GM12892 (cell line): ENCODE measurements at regions not wholly inside any gene's neighbourhood (a gene's known extent, or its start where the extent isn't known, plus 50 kb on each side); places are given as distances from the start of the nearest gene placed in this dataset.

Experiments
- POLR2A ChIP-seq: IDR thresholded peaks from 2 replicates; pipeline ENCODE4 v1.6.1; 2011; ENCODE audit warnings: low read depth, low read length, control low read depth
- POLR2AphosphoS5 ChIP-seq: IDR thresholded peaks from 2 replicates; pipeline ENCODE4 v1.6.1; 2011; ENCODE audit warnings: low read depth, low read length, control low read depth

- TF ChIP-seq POLR2A (no peak), POLR2AphosphoS5 (no peak)
These were observed 235.4 kb downstream of the SEC23A start for GRCh38 chr14:38867561-38868150.
